Ishikawa (cell line): ENCODE measurements at regions not wholly inside any gene's neighbourhood (a gene's known extent, or its start where the extent isn't known, plus 50 kb on each side); places are given as distances from the start of the nearest gene placed in this dataset.

Experiments
- CEBPB ChIP-seq: IDR thresholded peaks from 2 replicates; pipeline ENCODE4 v1.6.1; 2012
- TAF1 ChIP-seq: IDR thresholded peaks from 2 replicates; pipeline ENCODE4 v1.6.1; 2012; ENCODE audit warnings: low read depth, mild to moderate bottlenecking

DNA sequence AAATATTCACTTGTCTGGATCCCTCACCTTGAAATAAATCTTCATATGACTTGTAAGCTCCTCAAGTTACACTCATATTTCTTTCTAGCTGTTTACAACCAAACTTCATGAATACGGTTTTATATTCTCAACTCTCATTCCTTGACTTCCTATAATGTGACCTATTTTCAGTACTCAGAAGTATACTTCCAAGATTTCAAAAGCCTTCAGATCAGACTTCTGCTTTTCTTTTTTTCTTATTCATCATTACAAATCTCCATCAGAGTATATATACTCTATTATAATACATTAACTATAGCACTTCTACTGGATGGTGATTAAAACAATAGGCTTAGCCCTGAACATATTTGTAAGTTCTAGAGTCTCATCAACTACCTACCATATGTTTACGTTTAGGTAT lies 123.6 kb upstream of the ALCAM start:
- TF ChIP-seq TAF1, result no peak
- TF ChIP-seq CEBPB, result no peak
